Mucosa of descending colon (tissue), 3 donors: ENCODE measurements at regions not wholly inside any gene's neighbourhood (a gene's known extent, or its start where the extent isn't known, plus 50 kb on each side); places are given as distances from the start of the nearest gene placed in this dataset.

Source experiments
- ATAC-seq: fragments of 200-7000 bp; cut with Tn5 transposase; one replicate; pipeline ENCODE4 v1.9.1; 2020; ENCODE audit warnings: mild to moderate bottlenecking, moderate library complexity
- DNase-seq, 3 donors: peaks; one replicate each; pipeline ENCODE4 v3.0.0-alpha.2; 2020
- H3K36me3 ChIP-seq: fragments of 200-600 bp; one replicate; pipeline ENCODE4 v1.8.0; 2021; ENCODE audit warnings: low read depth, mild to moderate bottlenecking
- H3K4me1 ChIP-seq: fragments of 200-600 bp; one replicate; pipeline ENCODE4 v1.8.0; 2021; ENCODE audit warnings: low read depth, mild to moderate bottlenecking
- H3K4me3 ChIP-seq: fragments of 200-600 bp; one replicate; pipeline ENCODE4 v1.8.0; 2021; ENCODE audit warnings: mild to moderate bottlenecking
- H3K9me3 ChIP-seq: fragments of 200-600 bp; one replicate; pipeline ENCODE4 v1.8.0; 2021; ENCODE audit warnings: mild to moderate bottlenecking
- CTCF ChIP-seq: fragments of 200-600 bp; IDR thresholded peaks from one replicate; pipeline ENCODE4 v1.8.0; 2022; ENCODE audit warnings: antibody characterized with exemption, mild to moderate bottlenecking
- intact Hi-C, 2 donors: fragments of 100-400 bp; cut with DNase I in 1 of 2; cut with micrococcal nuclease in 1 of 2; formaldehyde crosslinking; loops; one replicate each; pipeline versions ENCODE4 v1.11.0 to v1.11.1; 2022; cut with DNase I, micrococcal nuclease
- donor health status: DM: no; HTN: no; CAD: no; lungs with moderate emphysema.
- donor health status: DM: no; HTN: no; CAD: no.
- donor health status: DM: no; HTN: yes; CAD: no.

GRCh38 chr11:129694966-129695365, 120.7 kb upstream of the TMEM45B start:
- H3K36me3 ChIP-seq, result no peaks in the 10 kb centered on the region
- TF ChIP-seq CTCF, result no peak
- no peaks in the 10 kb centered on the region for H3K9me3 ChIP-seq
- DNase-seq (no peak), ATAC-seq (no peak)
- H3K4me1 ChIP-seq, result no peaks in the 10 kb centered on the region
- intact Hi-C loops, result loop anchor here in 1 of 2 donors (10.0 kb wide), 1 partner anchor 330 kb away; no protein-coding TSS in a partner anchor
- H3K4me3 ChIP-seq, result no peak overlapping the region

- Histone ChIP-seq H3K4me3 (no peak overlapping the region), H3K4me1 (no peaks in the 10 kb centered on the region), H3K9me3 (no peaks in the 10 kb centered on the region), H3K36me3 (no peaks in the 10 kb centered on the region)
- TF ChIP-seq CTCF, result peak; percentile 85
- intact Hi-C loops, result loop anchor here in 1 of 2 donors (10.0 kb wide), 1 partner anchor 331 kb away; no protein-coding TSS in a partner anchor
- ATAC-seq (peak; percentile 97), DNase-seq (peak; percentile 68 to 87 (median 84))
Observed at GRCh38 chr11:129695571-129696308, 119.9 kb upstream of the TMEM45B start.

GRCh38 chr11:129696309-129696989, 119.2 kb upstream of the TMEM45B start:
- intact Hi-C loops, result loop anchor here in 1 of 2 donors (10.0 kb wide), 1 partner anchor 332 kb away; no protein-coding TSS in a partner anchor
- no peak for ATAC-seq
- H3K4me3 ChIP-seq, result no peak overlapping the region
- H3K36me3 ChIP-seq, result no peaks in the 10 kb centered on the region
- no peak for TF ChIP-seq CTCF
- no peaks in the 10 kb centered on the region for H3K9me3 ChIP-seq
- H3K4me1 ChIP-seq, result no peaks in the 10 kb centered on the region
- DNase-seq, result no peak

- intact Hi-C loops, result loop anchor here in 1 of 2 donors (10.0 kb wide), 1 partner anchor 333 kb away; no protein-coding TSS in a partner anchor
Observed at GRCh38 chr11:129698212-129698611, 117.4 kb upstream of the TMEM45B start.

More at GRCh38 chr11:129698212-129698611, 117.4 kb upstream of the TMEM45B start:
- Histone ChIP-seq H3K4me1 (no peaks in the 10 kb centered on the region), H3K9me3 (no peaks in the 10 kb centered on the region), H3K36me3 (no peaks in the 10 kb centered on the region), H3K4me3 (no peak overlapping the region)
- ATAC-seq (no peak), DNase-seq (no peak)
- TF ChIP-seq CTCF, result no peak
